Skin epidermis (tissue), 12 donors: ENCODE measurements at regions not wholly inside any gene's neighbourhood (a gene's known extent, or its start where the extent isn't known, plus 50 kb on each side); places are given as distances from the start of the nearest gene placed in this dataset.

Source experiments
- H3K27ac ChIP-seq, 21 experiments: fragments of 200-600 bp; sonication (generic) in 11 of 21; one replicate each; pipeline ENCODE4 v1.5.0; 2020; ENCODE audit warnings: mild to moderate bottlenecking in 3 of 21, inconsistent platforms in 2 of 21, moderate library complexity in 2 of 21
- H3K4me3 ChIP-seq, 7 experiments: fragments of 200-600 bp; sonication (generic) in 2 of 7; one replicate each; pipeline ENCODE4 v1.5.0; 2020; ENCODE audit warnings: inconsistent platforms in 2 of 7, mild to moderate bottlenecking in 2 of 7, moderate library complexity in 1 of 7

DNA sequence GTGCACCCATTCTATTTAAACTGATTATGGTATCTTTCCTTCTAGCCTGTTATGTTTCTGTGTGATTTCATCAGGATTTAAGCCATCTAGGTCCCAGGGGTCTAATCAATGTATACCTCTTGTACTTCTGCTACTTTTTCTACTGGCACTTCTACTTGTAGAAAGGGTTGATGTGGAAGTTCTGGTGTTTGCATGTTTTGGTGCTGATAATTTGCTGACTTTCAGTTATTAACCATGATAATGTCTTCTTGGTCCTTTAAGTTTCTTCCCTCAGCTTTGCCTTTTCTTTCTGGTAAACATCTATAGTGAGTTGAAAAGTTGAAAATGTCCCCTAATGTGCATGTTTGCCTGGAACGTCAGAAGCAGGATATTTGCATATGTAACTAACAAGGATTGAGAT, 390.6 kb upstream of the MAP3K7 start:
- Histone ChIP-seq H3K4me3 (no peak overlapping the region), H3K27ac (no peak overlapping the region)

DNA sequence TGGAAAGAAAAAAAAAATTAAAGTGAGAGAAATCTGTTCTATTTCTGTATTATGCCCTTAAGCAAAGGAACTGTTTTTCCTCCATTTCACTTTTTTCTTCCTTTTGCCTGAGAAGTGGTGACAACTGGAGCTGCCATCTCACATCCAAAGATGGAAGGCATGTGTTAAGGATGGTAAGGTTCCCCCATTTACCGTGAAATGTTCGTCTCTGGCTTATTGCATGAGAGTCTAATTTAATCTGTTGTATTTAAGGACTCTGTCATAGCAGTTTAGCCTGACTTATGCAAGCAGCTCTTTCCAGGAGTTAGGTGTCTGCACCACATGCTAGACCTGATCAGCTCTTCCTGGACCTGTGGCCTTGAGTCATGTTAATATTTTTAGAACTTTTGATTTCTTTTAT, 389.5 kb upstream of the MAP3K7 start:
- H3K27ac ChIP-seq: no peak overlapping the region
- H3K4me3 ChIP-seq: no peak overlapping the region

DNA sequence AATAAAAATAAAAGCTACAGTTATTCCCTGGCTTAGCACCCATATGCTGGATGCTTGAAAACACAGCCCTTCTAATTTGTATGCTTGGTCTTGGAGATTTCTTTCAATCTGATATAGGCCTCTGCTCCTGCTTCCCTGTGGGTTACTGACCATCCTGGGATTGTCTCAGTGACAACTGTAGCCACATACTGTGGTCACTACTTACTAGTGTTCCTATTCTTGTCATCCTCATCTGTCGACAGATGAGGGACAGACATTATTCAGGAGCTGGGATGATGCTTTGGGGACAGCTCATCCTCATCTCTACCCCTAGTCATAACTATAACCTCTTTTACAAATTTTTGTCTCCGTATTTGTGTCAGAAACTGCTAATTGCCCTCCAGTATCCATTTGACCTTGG, 388.9 kb upstream of the MAP3K7 start:
- Histone ChIP-seq H3K4me3 (no peak overlapping the region), H3K27ac (no peak overlapping the region)

DNA sequence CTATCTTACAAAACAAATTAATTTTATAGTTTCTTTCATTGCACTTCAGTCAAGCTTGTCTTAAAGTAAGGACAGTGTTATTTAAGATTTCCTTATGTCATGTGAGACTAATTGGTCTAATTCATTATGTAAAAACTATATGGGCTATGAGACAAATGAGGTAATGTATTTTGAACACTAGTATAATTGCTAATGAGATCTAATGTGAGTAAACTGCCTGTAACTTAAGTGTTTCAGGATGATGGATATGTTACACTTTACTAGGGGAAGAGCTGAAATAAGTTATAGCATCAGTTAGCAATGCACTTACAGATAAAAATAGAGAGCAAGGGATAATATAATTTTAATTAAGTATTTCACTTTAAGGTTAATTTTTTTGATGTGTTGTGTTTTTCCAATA, 386.3 kb upstream of the MAP3K7 start:
- Histone ChIP-seq H3K4me3 (no peak overlapping the region), H3K27ac (no peak overlapping the region)

DNA sequence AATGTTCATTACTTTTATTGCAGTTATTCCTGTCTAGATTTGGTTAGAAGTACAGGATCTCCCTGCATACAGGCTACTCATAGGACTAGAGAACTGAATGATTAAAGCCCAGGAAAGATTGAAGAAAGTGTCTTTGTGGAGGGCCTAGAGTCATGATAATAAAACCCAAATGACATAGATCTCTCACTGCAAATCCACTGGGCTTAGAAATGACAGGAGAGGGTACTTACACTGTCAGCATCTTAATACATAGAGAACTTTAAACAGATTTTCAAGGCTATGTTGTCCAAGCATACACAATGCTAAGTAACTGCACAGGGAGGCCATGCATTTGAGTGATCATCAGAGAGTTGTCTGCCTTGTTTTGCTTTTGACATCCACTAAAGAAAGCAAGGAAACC, 383.8 kb upstream of the MAP3K7 start:
- Histone ChIP-seq H3K4me3 (no peak overlapping the region), H3K27ac (no peak overlapping the region)

DNA sequence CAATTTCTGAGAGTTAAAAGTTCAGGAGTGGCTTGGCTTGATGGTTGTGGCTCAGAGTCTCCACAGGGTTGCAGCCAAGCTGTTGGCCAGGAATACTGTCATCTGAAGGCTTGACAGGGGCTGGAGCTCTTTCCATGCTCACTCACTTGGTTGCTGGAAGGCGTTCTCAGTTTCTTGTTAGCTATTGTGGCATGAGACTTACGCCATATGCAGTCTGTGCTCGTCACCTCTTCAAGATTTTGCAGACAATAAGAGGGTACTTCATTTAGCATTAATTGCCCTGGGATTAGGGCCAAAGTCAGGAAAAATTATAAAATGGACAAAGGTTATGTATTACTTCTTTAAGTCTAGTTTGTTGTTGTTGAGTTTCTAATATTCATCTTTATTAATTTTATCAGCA, 380.6 kb upstream of the MAP3K7 start:
- no peak overlapping the region for H3K4me3 ChIP-seq
- H3K27ac ChIP-seq: no peak overlapping the region

DNA sequence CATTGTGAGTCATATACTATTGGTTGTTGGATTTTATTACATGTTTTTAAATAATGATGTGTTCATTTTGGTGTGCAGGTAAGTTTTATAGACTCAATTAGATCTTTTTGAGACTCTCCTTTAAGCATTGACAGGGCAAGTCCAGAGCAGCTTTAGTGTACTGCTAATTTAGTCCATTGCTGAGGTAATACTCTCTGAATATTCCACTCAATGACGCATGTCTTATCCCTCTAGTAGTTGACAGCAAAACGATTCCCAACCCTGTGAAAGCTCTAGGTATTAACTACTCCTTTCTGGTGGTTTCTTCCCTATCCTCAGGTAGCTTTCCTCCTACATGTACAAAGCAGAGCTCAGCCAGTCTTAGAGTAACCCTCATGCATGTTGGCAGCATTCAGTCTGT, 373.5 kb upstream of the MAP3K7 start:
- no peak overlapping the region for H3K27ac ChIP-seq
- H3K4me3 ChIP-seq: no peak overlapping the region

DNA sequence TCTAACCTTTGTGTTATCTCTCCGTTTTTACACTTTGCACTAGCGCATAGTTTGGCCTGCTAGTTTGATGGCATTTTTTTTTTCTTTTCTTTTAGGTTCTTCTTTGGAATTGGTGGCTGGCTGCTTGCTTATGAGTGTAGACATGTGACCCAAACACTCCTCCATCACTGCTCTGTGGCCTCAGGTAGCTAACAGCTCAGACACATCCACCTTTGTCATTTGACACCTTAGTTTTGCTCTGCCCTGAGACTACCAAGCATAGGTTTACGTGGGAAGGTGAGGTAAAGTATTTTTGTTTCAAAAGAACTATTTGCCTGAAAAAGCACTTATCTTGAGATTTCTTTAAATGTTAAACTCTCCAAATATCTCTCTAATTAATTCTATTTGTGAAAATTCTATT, 368.4 kb upstream of the MAP3K7 start:
- Histone ChIP-seq H3K27ac (no peak overlapping the region), H3K4me3 (no peak overlapping the region)

DNA sequence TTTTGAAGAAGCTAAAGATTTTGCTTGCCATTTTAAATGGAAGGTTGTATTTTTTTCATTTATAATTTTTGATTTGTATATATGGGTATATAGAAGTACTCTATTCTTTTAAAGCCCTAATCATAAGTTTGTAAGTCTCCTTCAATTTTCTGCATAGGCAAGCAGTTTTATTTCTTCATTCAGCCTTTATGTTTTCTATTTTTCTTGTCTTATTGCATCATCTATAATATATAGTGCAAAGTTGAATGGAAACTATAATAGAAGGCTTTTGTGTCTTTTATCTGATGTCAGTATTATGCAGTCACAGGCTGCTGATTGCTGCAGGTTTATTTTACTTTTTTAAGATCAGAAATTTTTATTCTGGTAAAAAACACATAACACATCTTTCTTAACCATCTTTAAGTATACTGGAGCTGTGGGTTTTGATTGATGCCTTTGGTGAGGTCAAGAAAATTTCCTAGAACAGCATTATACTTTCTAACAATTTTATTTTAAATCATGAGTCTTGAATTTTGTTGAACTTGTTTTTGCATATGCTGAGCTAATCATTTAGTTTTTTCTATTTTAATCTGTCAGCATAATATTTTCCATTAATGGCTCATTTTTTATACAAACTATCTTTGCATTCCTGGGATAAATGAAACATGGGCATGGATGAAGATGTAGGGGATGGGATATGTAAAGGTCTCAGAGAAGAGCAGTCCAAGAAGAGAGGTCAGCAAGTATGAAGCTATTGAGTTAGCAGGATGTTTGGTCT, 366.7 kb upstream of the MAP3K7 start:
- Histone ChIP-seq H3K27ac (no peak overlapping the region), H3K4me3 (no peak overlapping the region)

DNA sequence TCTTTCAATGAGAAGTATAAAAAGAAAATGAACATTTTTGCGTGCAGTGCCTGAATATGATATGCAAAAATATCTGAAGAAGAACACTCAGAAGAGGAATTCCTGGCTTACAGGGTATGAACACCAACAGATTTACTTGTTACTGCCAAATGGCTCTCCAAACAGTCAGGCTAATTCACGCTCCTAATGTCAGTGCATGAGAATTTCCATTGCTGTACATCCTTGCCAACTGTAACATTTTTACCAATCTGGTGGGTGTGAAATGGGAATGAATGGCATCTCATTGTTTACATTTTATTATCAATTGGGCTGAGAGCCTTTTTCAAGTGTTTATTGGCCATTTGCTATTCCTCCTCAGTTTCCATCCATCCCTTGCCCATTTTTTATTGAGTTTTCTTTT, 365.3 kb upstream of the MAP3K7 start:
- H3K27ac ChIP-seq: no peak overlapping the region
- H3K4me3 ChIP-seq: no peak overlapping the region

DNA sequence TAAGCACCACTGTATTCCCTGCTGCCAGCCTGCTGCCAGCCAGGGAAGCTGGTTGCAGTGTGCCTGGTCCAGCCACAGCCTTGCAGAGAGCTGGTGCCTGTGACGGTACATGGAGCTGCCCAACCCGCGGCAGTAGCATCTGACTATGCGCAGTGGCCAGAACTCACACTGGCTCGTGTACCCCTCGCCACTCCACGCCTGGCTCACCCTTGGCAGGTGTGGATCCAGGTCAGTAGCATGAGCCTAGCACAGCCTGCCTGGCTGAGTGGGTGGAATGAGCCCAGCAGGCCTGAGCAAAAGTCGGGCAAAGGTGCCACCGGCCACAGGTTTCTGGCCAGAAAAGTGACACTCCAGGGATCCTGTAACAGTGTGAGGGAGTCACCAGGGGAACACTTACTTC, 361.7 kb upstream of the MAP3K7 start:
- H3K27ac ChIP-seq: no peak overlapping the region

DNA sequence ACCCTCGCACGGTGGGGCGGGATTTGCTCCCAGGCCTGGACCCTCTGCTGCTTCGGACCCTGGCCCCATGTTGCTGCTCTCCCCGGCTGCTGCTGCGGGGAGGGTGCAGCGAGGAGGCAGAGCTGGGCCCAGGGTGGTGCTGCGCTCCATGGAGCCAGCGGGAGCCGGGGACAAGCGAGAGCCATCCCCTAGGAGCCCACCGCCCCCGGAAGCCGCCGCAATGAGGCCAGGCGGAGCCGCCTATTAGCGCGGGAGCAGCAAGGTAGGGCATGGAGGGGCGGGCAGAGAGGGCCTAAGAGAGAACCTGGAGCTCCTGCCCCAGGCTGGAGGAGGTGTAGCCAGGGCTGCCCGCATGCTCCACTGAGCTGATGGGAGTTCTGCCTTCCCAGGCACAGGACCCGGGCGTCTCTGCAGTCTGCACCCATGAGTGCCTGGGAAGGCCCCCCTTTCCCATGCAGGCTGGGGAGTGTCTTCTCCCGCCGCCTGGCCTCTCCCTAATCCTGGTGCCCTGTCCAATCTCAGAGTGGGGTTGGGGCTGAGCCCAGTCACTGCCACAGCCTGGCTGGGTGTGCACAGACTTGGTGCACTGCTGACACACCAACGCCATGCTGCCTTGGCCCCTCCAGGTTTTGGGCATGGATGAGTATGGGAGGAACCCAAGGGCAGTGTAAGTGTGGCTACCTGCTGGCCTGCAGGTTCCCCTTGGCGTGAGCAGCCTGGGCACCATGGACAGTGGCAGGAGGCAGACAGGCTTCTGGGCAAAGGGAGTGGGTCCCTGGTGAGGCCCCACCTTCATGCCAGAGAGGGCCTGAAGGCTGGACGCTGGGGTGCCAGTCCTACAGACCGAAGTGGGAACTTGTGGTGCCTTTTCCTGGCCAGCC, 360.6 kb upstream of the MAP3K7 start:
- Histone ChIP-seq H3K27ac (no peak overlapping the region), H3K4me3 (no peak overlapping the region)

More for the DNA sequence above, 361.7 kb upstream of the MAP3K7 start:
- H3K4me3 ChIP-seq: no peak overlapping the region

DNA sequence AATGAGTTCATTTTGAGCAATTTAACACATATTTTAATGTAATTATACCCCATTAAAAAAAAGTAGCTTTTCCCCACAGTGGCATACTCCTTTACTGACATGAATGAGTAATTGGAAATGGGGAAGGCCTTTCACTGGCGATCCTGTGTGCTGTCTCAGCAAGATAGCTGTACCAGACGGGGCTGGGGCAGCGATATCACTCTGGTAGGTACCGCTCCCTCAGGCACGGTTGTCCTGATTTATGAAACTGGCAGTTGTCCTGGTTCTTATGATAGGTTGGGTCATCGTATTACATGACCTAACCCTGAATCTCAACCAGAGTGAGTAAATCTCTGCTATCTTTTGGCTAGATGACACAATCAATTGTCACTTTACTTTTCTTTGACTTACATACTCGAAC, 355.0 kb upstream of the MAP3K7 start:
- no peak overlapping the region for H3K4me3 ChIP-seq
- no peak overlapping the region for H3K27ac ChIP-seq

DNA sequence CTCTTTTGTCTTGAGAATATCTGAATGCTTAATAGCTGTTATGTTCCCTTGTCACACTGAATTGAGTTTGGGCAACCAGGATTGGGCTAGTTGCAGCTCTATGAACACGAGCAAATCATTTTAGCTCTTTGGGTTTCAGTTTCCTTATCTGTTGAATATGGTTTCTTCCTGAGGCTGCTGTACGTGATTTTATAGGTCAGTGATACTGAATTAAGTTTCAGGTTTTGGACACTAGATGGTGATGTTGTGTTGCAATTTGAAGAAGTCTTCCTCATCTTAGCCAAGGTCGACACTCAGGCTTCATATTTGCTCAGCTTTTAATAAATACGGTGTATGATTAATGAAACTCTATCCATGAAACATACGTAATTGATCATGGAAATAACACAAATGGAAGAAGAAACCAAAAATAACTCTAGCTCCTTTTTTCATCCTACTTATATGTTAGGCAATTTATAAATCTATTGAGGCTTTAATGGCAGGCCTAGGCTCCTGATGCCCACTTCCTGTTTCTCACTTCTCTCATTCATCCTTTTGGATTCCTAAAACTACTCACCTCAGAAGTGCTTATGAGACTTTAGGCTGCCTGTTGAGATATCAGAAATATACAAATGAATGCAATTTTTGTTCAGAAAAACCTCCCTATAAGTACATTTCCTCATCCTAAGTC, 354.1 kb upstream of the MAP3K7 start:
- H3K4me3 ChIP-seq: no peak overlapping the region
- H3K27ac ChIP-seq: no peak overlapping the region

DNA sequence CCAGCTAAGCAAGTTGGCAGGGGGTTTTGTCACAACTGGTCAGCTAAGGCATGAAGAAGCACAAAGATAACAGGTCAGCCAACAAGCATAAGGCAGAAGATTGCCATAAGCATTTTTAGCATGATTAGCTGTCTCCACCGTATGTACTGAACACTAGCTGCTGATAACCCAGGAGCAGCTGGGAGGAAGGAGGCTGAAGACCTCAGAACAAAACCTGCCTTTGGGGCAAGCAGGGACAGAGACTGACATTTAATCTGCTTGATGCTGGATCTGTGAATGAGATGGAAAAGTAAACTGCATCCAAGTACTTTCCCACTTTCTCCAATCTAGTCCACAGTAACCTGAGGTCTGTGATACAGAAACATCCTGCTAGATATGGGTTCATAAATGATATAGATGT, 353.0 kb upstream of the MAP3K7 start:
- H3K27ac ChIP-seq: no peak overlapping the region
- H3K4me3 ChIP-seq: no peak overlapping the region

DNA sequence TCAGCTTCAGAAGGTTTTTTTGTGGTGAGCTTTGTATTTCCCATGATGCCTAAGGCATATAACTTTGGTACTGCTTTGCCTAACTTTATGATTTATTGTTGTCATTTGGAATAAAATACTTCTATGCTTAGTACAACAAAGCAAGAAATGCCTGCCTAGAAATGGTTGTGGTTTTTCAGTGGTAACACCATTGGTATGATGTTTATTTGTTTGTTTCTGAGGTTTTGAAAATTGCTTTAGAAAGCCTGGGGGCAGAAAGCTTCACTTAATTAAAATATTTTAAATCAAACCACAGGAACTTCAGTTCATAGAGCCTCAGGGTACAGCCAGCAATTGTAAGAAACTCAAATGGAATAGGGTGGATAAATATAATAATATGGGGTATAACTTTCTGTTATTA, 351.2 kb upstream of the MAP3K7 start:
- no peak overlapping the region for H3K27ac ChIP-seq
- H3K4me3 ChIP-seq: no peak overlapping the region

DNA sequence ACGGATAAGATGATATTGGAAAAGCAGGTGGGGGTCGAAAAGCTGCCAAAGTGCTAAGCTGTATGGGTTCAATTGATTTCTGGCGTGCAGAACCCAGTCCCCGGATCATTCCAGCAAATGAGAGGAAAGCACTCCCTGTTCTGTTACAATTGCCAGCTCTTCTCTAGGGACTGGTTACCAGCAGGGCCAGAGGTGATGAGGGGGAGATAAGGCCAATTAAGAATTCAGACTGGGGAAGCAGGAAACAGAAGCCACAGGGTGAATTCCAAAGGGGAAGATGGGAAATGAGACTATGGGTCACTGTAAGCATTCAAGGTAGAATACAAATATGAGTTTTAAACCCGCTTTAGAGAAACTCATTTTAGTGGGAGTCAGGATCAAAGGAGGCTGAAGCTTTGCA, 349.4 kb upstream of the MAP3K7 start:
- Histone ChIP-seq H3K27ac (no peak overlapping the region), H3K4me3 (no peak overlapping the region)

DNA sequence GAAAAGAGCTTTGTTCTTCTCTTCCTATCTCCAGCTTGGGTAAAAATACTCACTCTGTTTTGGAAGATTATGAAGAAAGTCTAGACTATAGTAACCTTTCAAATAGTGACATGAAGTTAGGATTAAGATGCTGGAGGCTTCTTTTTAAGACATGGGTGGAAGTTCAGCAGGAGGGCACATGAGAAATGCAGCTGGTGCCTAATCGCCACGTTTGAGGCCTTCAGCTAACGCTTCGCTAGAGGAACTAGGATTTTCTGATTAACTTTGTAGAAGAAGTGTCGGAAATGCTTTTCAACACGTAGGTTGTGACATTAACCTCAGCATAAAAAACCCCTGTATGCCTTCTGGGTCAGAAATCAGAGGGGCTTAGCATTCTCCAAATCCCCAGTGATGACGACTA, 348.1 kb upstream of the MAP3K7 start:
- Histone ChIP-seq H3K4me3 (no peak overlapping the region), H3K27ac (no peak overlapping the region)

DNA sequence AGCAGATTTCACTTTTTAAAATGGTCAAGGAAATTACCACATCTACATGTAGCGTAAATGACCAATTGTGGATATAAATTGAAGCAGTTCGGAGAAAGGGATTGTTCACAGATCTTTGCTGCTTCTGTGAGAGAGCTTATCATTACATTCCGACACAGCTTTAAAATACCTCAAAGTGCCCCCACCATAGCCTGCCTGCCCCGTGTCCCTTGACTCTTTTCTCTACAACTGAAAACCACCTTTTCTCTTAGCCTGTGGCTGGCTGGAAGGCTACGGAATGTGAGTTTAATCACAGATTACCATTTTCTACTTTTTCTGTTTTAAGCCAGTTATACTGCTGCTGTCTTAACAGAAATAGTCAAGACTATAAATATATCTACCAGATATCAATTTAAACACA, 347.2 kb upstream of the MAP3K7 start:
- H3K4me3 ChIP-seq: no peak overlapping the region
- H3K27ac ChIP-seq: no peak overlapping the region

DNA sequence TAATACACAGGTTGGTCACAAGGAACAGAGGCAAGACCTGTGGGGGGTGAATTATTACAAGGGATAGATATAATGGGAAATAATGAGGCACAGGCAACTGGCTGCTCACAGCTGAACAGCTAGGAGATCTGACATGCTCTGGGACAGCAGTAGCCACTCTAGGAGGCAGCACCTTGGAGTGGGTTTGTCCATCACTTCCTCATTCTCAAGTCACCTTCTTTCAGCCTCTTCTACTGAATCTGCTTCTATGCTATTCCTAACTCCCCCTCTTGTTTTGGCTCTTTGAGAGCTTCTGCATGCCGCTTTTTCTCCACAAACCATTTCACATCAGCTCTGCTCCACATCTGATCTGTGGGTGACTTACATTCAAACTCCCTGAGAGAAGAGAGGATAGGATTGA, 345.5 kb upstream of the MAP3K7 start:
- no peak overlapping the region for H3K4me3 ChIP-seq
- H3K27ac ChIP-seq: no peak overlapping the region

DNA sequence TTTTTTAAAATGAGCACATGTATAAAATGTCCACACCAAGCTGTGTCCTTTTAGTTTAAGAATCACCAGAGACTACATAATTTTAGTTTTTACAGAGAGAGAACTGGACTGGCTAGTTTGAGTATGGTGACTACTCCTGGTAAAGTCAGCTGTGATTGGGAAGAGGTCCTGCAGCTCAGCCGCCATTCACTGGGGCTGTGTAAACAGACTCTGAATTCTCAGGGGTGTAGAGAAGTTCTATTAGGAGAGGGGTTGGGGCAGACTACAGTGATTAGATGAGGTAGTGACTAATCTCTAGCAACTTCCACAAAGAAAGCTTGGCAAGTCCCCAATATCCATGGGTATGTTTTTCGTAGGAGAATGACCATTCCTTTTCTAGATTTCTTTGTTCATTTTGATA, 341.2 kb upstream of the MAP3K7 start:
- H3K27ac ChIP-seq: no peak overlapping the region
- H3K4me3 ChIP-seq: no peak overlapping the region
